ENCODE measurements at regions not wholly inside any gene's neighbourhood (a gene's known extent, or its start where the extent isn't known, plus 50 kb on each side); places are given as distances from the start of the nearest gene placed in this dataset.
"Not testable (repeated sequence)": the region's sequence is repeated elsewhere in the genome, so short reads cannot be mapped to it uniquely, and the experiment has no call there.

DNA sequence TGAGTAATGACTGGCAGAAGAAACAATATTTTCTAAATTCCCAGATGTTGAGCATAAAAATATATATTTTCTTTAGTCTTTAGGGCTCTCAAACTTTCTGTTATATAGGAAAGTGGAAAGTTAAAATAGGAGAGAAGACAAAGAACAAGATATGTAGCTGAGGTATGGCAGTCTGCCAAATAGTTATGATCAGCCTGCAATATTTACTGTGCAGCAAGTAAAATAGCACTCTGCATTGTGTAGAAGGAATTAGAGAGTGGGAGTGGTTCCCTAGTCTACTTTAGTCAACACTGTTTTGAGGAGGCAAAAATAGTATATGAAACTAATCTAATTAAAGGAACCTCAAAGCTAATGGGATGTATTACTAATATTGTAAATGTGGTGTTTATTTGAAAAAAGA, 978.1 kb upstream of the ALCAM start:
- TF ChIP-seq POLR2A (IDR thresholded peaks at IDR 0.05; ENCODE audit: low read length) (no peak), GATA1 (IDR thresholded peaks at IDR 0.05; ENCODE audit: low read depth, low read length) (no peak)
- DNase-seq, result no peak

DNA sequence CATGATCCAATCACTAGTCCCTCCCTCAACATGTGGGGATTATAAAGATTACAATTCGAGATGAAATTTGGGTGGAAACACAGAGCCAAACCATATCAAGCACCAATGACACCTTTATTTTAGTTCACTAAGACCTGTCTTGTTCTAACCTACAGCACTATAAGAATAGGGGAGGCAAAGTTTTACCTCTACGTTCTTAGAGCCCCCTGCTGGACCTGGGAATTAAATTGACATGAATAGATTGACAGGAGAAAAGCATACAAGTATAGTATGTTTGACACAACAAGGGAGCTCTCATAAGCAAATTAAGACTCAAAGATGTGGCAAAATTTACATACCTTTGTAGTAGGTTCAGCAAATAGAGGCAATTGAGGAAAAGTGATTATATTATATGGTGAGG, 974.4 kb upstream of the ALCAM start:
- no peak for TF ChIP-seq POLR2A (IDR thresholded peaks at IDR 0.05; ENCODE audit: low read length)
- DNase-seq, result no peak

DNA sequence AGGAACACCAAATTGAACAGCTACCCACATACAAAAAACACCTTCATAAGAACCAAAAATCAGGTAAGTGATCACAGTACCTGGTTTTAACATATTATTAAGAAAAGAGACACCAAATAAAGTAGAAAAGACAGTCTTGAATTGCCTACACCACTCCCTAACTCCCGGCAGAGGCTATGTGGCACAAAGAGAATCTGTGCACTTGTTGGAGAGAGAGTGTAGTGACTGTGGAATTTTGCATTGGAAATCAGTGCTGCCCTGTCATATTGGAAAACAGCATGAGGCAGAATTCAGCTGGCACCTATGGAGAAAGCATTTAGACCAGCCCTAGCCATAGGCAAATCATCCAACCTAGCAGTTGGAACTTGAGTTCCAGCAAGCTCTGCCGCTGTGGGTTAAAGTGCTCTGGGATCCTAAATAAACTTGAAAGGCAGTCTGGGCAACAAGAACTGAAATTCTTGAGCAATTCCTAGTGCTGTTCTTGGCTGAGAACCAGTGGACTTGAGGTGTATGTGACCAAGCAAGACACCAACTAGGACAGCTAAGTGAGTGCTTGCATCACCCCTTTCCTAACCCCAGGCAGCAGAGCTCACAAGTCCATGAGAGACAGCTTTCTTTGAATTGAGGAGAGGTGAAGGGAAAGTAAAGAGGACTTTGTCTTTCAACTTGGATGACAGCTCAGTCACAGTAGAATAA, 969.6 kb upstream of the ALCAM start:
- DNase-seq, result no peak
- TF ChIP-seq GATA1 (IDR thresholded peaks at IDR 0.05; ENCODE audit: low read depth, low read length), result no peak
- TF ChIP-seq POLR2A (IDR thresholded peaks at IDR 0.05; ENCODE audit: low read length), result no peak

DNA sequence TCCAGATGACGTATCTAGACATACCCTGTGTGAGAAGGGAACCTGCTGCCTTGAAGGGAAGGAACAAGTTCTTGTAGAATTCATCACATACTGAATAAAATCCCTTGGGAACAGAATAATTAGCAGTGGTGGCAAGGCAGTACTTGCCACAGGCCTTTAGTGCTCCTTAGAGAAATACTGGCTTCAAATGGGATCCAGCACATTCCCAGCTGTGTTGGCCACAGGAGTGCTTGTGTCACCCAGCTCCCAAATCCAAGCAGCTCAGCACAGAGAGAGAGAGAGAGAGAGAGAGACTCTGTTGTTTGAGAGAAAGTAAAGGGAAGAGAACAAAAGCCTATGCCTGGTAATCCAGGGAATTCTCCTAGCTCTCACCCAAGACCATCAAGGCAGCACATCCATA, 969.0 kb upstream of the ALCAM start:
- TF ChIP-seq GATA1 (IDR thresholded peaks at IDR 0.05; ENCODE audit: low read depth, low read length) (no peak), POLR2A (IDR thresholded peaks at IDR 0.05; ENCODE audit: low read length) (no peak)
- DNase-seq, result no peak

DNA sequence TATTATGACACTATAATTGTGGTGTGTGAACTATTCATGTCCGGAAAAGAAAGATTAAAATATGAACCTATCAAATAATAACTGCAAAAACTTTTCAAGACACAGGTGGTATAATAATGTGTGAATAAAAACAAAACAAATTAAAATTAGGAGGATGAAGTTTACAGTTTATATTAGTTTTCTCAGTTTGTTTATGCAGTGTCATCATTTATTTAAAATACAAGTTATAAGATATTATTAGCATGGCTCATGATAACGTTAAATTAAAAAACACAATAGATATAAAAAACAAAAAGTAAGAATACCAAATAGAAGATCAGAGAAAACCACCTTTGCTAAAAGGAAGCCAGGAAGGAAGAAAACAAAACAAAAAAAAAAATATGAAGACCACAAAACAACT, 963.8 kb upstream of the ALCAM start:
- no peak for DNase-seq
- TF ChIP-seq POLR2A (IDR thresholded peaks at IDR 0.05; ENCODE audit: low read length) (no peak), GATA1 (IDR thresholded peaks at IDR 0.05; ENCODE audit: low read depth, low read length) (no peak)

DNA sequence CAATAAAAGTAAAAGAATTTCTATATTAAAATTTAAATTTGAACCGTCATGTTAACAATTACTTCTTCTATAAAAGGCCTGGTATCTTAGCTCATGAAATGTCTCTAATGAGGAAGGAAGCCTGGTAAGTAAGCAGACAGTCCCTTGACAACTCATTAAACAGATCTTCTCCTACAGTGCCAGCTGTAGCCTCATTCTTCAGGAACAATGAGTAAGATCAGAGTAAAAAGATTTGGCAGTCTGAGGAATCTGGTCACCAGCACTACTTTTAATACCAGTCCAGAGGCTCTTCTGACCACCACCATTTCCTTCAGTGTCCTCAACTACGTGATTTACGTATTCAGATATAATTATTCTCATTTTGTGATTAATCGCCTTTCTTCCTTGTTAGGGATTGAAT, 955.0 kb upstream of the ALCAM start:
- no peak for DNase-seq
- TF ChIP-seq GATA1 (IDR thresholded peaks at IDR 0.05; ENCODE audit: low read depth, low read length), result no peak

DNA sequence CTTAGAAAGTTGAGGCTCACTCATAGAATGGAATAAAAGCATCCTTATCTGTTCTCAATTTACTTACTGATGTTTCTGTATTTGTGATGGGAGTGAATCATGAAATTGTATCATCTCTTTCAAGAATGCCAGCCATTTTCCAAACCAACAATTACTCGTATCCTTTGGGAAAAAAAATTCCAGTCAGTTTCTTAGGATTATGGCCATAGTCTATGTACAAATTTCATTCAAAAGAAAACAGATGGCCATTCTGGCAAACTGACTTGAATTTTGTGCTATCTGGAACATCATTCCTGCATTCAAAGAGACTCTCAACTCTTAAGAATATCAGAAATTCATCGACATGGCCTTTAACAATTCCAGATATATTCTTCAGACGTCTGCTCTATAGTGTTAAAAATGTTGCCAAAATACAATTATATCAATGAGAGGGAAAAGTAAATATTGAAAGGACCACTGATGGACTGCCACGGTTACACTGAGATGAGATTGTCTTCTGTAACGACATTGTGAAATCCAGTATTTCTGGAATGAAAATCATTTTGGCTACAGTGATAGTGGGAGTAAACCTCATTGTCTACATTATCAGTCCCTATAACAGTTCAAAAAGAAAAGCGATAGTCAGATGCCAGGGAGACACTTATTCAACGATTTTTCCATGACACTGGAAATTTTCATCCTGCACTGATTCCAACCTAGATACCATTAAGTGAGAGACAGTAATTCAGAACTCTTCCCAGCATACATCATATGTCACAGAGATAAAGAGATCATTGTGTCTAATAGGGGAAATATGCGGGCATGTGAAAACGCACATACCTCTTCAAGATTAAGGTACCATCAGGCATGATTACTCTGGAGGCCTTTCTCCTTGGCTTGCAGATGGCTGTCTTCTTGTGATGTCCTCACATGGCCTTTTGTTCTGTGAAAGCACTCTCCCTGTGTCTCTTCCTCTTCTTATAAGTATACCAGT, 953.8 kb upstream of the ALCAM start:
- no peak for DNase-seq
- TF ChIP-seq GATA1 (IDR thresholded peaks at IDR 0.05; ENCODE audit: low read depth, low read length), result no peak

DNA sequence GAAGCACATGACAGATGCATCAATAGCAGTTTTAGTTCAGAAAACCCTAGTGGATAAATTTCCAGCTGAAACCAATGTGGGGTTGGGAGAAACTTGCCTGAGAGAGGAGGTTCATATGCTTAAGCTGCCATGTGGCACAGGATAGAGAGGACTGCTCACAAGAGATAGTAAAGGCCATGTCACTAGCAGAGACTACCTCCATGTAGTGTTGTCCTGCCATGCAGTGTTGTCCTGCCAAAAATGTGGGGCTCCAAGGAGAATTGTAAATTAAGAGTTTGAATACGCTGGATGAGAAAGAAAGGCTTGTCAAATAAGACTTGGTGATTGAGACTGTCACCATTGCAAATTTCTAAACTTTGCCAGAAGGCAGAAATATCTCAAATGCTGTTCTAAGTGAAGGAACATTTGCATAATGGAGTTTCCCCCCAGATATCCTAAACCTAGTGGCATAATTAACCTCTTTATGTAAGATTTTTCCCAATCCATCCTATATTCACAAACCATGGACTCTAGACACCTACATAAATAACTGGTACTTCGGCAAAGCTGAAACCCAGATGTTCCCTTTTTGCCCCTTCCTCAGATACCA, 938.3 kb upstream of the ALCAM start:
- TF ChIP-seq POLR2A (IDR thresholded peaks at IDR 0.05; ENCODE audit: low read length), result no peak
- no peak for TF ChIP-seq GATA1 (IDR thresholded peaks at IDR 0.05; ENCODE audit: low read depth, low read length)
- no peak for DNase-seq

DNA sequence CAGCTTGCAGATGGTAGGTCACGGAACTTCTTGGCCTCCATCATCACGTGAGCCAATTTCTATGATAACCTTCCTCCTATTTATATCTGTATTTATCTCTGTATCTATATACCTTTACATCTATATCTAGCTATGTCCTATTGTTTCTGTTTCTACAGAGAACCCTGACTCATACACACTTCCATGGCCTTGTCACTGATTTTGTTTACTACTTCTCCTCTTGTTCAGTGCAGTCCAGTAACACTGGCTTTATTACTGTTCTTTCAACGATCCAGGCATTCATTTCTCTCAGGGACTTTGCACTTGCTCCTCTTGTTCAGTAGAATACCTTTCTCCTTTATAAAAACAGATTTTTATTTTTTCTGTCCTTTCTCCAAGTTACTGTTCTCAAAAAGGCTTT, 937.0 kb upstream of the ALCAM start:
- DNase-seq, result no peak
- no peak for TF ChIP-seq POLR2A (IDR thresholded peaks at IDR 0.05; ENCODE audit: low read length)

DNA sequence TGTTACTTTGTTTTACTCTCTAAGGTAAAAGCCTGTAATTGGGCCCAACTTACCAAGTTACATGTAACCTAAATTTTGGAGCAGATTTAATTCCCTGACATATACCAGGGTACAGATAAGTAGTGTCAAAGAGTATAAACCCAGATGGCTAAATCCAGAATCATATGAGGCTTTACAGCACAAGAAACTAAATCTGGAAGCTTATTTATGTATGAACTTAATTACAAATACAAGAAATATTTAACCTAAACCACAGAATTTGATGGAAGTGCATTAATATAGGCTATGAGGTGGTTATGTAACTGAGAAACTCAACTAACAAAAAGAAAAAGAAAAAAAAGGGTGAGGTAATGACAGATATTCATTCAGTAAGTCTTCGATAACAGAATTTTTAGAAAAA, 930.2 kb upstream of the ALCAM start:
- no peak for DNase-seq
- TF ChIP-seq POLR2A (IDR thresholded peaks at IDR 0.05; ENCODE audit: low read length), result no peak
- no peak for TF ChIP-seq GATA1 (IDR thresholded peaks at IDR 0.05; ENCODE audit: low read depth, low read length)

DNA sequence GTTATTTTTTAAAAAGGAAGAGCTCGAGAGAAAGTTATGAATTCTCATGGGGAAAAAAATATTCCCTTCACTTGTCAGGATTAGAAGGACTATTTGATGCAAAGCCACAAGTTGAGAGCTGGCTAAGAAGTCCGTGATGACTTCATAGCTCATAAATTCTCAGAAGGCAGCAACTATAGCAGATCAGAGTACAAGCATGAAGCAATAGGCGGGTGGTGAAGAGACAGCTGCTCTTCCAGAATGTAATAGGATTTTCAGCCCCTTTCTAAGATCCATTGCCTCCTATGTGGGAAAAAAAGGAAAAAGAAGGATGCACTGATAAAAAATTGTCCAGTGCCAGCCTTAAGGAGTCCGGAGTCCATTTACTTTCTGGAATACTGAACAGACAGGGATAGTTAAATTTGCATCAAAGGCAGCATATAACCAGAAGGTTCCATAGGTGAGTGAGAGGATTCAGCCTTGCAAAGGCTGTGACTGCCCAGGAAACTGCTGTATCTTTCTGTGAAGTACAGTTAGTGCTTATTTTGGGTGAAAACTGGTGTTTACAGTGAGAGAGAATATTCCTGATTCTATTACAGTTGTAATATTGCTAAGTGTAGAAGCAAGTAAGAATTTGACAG, 929.5 kb upstream of the ALCAM start:
- DNase-seq, result no peak
- TF ChIP-seq GATA1 (IDR thresholded peaks at IDR 0.05; ENCODE audit: low read depth, low read length), result no peak
- TF ChIP-seq POLR2A (IDR thresholded peaks at IDR 0.05; ENCODE audit: low read length), result no peak

DNA sequence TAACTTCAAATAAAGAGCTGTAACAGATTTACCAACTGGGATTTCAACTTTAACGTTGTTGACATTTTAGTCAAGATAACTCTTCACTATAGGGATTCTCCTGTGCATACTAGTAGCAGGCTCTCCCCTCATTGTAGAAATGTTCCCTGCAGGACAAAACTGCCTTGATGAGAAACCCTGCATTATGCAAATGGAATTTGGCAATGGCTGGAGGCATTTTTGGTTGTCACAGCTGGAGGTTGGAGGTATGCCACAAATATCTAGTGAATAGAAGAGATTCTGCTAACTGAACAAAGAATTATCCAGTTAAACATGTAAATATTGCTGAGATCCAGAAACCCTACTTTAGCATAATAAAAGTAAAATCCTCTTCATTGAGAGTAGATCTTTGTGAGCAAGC, 928.8 kb upstream of the ALCAM start:
- no peak for DNase-seq
- no peak for TF ChIP-seq GATA1 (IDR thresholded peaks at IDR 0.05; ENCODE audit: low read depth, low read length)
- no peak for TF ChIP-seq POLR2A (IDR thresholded peaks at IDR 0.05; ENCODE audit: low read length)

DNA sequence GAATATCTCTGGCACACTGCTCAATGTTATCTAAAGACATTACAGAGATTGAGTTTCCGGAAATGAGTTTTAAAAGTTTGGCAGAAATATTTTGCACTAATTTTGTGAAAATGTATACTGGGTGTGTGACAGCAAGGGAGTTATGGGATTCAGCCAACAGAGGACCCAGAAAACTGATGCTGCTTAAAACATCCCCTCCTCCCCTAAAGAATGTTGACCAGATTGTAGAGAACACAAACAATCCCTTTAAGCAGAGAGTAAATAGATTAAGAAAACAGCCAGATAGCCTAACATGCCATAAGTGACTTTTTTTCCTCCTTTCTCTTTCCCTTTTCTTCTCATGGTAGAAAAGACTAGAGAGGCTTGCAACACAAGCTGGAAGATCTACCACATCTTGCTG, 928.0 kb upstream of the ALCAM start:
- DNase-seq, result no peak
- TF ChIP-seq GATA1 (IDR thresholded peaks at IDR 0.05; ENCODE audit: low read depth, low read length), result no peak
- no peak for TF ChIP-seq POLR2A (IDR thresholded peaks at IDR 0.05; ENCODE audit: low read length)

DNA sequence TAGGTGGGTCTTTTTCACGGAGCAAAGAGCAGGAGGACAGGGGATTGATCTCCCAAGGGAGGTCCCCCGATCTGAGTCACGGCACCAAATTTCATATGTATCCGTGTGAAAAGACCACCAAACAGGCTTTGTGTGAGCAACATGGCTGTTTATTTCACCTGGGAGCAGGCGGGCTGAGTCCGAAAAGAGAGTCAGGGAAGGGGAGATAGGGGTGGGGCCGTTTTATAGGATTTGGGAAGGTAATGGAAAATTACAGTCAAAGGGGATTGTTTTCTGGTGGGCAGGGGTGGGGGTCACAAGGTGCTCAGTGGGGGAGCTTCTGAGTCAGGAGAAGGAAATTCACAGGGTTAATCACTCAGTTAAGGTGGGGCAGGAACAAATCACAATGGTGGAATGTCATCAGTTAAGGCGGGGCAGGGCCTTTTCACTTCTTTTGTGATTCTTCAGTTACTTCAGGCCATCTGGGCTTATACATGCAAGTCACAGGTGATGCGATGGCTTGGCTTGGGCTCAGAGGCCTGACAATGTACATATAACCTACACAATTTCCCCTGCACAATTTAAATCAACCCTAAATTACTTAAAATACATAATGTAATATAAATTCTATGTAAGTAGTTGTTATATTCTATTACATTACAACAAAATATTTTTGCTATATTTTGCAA, 921.3 kb upstream of the ALCAM start:
- DNase-seq, result not testable (repeated sequence)
